GM21576 (cell line): ENCODE measurements at regions not wholly inside any gene's neighbourhood (a gene's known extent, or its start where the extent isn't known, plus 50 kb on each side); places are given as distances from the start of the nearest gene placed in this dataset.
"Not testable (repeated sequence)": the region's sequence is repeated elsewhere in the genome, so short reads cannot be mapped to it uniquely, and the experiment has no call there.

Source experiments
- ATAC-seq: cut with Tn5 transposase; IDR thresholded peaks from one replicate; pipeline ENCODE4 v1.9.1; 2021; ENCODE audit warnings: mild to moderate bottlenecking, moderate library complexity; ENCODE audit not compliant: unreplicated experiment

DNA sequence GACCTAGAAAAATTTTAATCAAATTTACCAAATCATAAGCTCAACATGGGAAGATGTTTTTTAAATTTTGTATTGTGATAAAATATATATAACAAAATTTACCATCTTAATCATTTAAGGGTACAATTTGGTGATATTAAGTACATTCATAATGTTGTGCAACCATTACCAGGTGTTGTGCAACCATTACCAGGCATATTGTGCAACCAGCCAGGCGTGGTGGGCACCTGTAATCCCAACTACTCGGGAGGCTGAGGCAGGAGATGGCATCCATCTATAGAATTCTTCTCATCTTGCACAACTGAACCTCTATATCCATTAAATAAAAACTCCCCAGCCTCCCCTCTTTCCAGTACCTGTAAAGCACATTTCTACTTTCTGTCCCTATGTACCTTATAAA is 124.5 kb upstream of the SLC13A1 start:
- ATAC-seq: no peak

DNA sequence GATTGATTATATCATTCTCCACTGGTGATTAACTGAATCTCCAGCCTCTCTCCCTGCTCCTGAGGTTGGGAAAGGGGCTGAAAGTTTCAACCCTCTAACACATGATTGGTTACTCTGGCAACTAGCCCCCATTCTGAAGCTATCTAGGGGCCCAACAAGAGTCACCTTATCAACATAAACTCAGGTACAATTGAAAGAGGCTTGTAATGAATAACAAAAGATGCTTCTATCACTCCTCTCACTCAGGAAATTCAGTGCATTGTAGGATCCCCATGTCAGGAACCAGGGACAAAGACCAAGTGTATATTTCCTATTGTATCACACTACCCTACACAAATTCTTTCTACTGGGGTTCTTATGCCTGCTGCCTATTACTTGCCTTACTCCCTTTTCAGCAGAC is 123.9 kb upstream of the SLC13A1 start:
- no peak for ATAC-seq

DNA sequence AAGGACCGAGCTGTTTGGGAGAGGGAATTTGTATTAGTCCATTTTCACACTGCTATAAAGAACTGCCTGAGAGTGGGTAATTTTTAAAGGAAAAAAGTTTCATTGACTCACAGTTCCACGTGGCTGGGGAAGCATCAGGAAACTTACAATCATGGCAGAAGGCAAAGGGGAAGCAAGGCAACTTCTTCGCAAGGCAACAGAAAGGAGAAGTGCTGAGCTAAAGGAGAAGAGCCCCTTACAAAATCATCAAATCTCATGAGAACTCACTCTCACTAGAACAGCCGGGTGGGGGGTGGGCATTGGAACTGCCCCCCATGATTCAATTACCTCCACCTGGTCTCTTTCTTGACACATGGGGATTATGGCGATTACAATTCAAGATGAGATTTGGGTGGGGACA is 121.8 kb upstream of the SLC13A1 start:
- ATAC-seq: not testable (repeated sequence)

DNA sequence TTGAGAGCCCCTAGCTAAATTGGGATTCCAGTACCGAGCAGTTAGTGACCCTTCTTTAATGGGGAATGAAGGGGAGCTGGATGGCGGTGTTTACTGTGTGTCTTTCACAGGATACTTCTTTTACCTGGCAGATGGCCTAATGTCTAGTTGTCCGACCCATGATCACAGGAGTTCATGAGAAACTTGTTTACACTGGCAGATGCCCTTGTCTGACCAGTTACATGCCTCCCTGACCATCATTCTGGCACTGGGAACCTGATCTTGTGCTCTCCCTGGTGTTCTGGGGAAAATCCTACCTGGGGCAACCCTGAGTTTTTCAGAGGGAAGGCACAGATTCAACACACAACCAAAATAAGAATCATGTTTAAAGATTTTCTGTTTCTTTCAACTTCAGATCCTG is 120.1 kb upstream of the SLC13A1 start:
- no peak for ATAC-seq

DNA sequence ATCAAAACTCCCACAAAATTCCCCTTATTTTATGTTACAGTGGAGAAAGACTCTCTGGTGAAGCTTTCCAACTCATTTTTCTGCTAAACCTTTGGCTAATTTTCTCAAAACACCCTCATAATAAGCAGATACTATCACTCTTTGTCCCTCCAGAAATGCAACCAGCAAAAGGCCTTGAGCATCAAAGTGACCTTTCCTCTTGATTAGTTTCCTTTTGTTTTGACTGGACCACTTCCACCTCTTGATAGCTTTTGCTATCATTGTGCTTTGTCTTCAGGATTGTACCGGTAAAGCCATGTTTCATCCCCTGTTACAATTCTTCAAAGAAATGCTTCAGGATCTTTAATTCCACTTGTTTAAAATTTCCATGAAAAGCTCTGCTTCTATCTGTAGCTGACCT is 115.1 kb upstream of the SLC13A1 start:
- no peak for ATAC-seq

DNA sequence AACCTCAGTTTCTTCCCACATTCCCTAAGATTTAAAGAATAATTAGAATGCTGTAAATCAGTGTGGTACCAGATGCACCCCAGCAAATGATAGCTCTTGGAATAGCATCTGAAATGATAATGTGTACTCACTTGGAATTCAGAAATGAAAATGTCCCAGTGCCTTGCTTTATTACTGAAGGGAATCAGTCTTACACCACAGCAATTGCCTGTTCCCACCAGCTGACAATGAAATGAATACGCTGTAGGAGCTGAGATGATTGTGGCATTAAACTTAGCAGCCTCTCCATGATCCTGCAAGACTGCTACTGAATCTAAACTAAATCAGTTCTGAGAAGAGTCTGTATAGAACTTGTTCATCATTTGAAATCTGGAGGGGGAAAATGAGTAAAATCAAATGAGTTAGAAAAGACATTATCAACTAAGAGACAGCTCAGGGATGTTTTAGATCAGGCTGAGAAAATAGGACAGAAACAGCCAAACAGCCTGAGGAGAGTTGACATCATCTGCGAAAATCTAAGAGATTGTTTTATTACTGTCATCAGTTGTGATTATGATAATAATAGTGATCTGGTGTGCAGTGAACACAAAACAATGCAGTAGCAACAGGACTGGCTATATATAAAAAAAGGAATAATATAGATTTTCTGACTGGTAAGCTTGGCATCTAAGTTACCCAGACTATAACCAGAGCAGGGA is 108.6 kb upstream of the SLC13A1 start:
- no peak for ATAC-seq

DNA sequence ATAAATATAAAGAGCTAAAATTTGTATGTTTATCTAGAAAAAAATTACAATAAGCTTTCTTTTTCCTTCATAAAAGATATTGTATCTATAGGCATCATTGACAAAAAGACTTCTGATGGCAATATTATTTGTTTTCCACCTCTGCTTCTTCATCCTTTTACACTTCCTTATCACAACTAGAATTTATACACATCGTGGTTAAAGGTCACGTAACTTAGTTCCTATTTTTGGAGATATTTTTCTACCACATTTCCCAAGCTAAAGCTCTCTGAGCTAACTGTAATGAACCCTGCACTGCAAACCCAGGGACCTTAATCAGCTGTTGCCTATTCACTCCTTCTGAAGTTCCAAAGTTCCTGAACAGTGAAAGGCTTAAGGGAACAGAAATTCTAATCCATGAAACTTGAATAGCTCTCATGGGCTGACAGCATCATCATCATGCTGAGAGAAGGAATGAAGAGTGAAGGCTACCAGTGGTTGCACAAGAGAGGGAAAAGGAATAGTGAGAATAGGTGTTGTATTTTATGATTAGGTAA is 106.1 kb upstream of the SLC13A1 start:
- no peak for ATAC-seq

DNA sequence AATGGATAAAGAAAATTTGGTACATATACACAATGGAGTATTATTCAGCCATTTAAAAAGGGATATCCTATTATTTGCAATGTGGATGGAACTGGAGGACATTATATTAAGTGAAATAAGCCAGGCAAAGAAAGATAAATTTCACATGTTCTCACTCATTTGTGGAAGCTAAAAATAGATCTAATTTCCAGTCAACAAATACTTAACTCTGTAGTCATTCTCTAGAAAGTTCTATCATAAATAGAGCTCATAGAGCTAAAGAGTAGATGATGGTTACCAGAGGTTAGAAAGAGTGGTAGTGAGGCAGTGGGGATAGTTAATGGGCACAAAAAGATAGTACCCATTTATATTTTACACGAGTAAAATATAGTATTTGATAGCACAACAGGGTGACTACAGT is 104.2 kb upstream of the SLC13A1 start:
- no peak for ATAC-seq

DNA sequence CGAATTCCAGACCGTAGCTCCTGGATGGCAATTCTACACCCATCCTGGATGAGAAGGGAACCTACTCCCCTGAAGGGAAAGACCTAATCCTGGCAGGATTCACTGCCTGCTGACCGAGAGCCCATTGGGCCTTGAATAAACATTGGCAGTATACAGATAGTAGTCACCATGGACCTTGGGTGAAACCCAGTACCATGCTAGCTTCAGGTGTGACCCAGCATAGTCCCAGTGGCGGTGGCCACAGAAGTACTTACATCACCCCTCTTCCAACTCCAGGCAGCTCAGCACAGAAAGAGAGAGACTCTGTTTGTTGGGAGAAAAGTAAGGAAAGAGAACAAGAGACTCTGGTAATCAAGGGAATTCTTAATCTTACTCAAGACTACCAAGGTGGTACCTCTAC is 97.2 kb upstream of the SLC13A1 start:
- no peak for ATAC-seq

DNA sequence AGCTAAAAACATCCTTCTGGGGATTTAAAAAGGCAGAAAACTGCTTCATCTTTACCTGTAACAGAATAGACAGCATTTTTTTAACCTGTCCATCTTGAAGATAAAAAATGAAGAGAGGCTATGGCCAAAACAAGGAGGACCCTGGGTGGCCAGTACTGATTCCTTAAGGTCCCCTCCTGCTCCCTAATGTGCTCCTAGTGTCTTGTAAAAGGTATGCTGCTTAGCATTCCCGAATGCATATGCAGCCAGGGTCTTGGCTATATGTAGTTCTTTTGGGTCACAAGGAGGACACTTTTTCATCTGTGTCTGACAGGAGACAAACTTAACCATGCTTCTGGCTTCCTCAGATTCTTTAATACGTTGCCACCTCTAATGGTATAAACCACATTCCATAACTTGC is 93.9 kb upstream of the SLC13A1 start:
- no peak for ATAC-seq

DNA sequence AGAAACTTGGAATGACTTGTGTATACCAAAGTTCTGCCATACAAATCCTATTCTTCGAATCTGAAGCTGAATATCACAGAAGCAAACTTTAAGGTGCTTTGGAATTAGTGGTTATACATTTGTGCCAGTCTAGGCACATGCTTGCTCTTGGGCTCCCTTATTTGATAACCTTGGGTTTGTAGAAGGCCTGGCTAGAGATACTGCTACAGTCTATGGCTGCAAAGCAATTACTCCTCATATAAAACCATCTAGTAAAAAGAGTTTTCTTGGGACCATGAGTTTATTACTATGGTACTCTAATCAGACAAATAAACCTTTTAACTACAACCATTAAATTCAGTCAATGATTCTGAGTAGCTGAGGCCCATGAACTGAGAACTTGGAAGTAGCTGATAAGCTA is 92.5 kb upstream of the SLC13A1 start:
- ATAC-seq: no peak

DNA sequence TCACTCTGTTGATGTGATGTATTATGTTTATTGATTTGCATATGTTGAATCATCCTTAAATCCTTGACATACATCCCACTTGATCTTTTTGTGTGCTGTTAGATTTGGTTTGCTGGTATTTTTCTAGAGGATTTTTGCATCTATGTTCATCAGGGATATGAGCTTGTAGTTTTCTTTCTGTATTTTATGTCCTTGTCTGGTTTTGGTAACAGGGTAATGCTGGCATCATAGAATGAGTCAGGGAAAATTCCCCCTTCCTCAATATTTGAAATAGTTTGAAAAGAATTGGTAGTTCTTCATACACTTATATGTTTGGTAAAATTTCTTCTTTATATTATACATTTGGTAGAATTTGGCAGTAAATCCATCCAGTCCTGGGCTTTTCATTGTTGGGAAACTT is 89.4 kb upstream of the SLC13A1 start:
- no peak for ATAC-seq

DNA sequence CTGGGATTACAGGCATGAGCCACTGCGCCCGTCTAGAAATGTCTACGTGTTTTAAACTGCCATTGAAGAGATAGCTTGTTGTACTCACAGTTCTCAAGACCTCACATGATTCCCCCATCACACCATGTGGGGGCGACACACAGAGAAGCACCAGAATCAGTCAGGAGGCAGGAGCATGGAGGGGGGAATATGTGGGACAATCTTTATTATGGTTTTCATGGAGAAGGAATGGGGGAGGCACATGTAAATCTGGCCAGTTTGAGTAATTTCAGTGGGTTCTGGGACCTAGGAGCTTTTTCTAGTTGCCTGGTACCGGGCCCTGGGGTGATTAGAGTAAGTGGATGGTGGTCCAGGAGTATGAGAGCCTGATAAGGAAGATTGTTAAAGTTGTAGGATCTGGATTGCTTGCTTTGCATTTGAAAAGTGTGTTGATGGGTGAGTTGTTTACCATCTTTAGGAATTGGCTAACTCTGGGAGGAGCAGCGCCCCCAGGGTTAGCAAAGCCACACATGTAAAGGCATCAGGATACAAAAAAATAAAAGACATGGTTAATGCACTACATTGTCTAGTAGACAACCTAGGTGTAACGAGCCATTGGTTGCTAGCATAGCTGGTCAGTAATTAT is 85.4 kb upstream of the SLC13A1 start:
- no peak for ATAC-seq

DNA sequence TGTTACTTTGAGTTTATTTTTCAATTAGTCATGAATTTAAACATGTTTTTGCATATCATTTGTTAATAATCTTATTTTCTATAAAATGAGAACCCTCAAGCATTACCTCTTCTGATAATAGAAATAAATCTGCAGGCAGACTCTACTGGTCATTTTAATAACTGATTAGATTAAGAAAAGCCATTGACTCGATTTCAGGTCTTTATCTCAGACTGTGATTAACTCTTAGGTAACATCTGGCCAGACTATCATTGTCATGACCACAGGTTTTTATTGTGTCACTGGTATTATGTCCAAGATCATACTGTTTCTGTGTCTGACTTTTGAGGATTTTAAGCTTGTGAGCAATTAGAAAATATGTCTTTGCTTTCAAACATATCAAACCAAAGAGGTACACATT is 83.6 kb upstream of the SLC13A1 start:
- no peak for ATAC-seq

DNA sequence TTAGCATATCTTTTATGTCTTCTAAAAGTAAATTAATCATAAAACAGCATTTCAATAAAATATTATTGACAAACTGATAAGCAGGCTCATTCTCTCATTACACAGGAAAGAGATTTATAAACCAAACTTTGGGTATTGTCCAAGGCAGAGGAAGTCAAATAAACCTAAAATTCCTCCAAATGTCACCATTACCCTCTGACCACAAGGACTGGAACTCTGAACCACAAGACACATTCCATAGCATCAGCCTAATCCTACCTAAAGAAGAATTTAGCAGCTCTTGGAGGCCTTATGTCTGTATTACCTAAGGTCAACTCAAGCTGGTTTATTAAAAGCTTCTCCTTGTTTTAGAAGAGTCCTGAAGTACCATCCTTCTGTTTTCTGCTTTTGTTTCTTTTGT is 82.4 kb upstream of the SLC13A1 start:
- ATAC-seq: no peak

DNA sequence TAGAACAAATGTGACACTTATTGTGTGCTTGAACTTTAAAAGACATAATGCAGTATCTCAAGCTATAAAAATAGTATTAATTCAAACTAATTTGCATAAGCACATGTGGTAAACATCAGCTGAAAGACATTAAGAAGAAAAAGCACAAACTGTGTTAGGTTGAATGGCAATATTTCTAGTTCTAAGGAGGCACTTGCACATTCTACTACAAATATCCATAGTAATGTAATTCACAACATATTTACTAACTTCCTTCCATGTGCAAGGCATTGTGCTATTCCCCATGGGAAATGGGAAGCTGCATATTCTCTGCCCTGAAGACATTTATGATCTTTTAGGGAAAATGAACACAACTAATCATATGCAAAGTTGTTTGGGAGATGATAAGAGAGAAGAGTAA is 80.2 kb upstream of the SLC13A1 start:
- no peak for ATAC-seq

DNA sequence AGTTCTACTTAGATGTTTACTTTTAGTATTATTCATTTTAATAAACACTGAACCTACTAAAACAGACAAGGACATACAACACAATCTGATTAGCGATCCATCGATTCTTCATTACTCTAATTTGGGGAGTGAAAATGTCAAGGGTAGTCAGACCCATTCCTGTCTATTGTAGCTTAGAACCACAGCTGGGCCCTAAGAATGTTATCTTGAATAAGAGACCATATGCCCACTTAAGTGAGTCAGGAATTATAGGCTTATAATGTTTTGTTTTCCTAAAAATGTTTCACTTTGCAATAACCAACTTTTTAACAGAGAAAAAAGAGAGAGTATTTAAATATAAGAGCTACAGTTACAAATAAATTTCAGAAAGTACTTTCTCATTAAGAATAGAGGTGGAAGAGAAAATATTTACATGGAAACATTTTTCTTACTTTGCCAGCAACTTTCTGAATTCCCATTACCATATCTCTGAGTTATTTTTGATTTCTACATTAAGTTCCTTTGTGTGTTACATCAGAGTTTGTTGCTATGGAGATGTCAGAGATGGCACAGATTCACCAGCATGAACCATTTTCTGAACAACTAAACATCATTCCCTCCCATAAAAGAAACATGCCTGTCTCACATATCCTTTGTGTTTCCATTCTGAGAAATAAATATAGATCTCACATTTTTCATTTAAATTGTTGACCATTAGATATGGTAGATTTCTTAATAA is 75.4 kb upstream of the SLC13A1 start:
- ATAC-seq: no peak

DNA sequence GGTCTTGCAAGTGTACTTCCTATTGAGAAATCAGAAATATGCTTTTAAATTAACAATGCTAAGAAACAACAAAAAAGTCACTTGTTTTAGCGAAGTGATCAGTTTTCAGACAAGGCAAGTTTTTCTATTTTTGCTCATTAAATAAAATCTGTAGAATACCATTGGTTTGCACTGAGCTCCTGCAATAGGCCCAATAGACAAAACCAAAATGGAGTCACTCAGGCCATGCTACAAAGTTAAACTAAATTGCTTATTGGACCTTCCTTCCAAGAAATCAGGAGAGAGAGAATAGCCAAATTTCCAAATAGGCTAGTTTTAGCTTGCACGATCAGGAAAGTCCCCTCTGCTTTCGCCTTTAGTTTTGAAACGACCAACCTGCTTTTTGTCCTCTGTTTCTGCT is 73.4 kb upstream of the SLC13A1 start:
- ATAC-seq: no peak

DNA sequence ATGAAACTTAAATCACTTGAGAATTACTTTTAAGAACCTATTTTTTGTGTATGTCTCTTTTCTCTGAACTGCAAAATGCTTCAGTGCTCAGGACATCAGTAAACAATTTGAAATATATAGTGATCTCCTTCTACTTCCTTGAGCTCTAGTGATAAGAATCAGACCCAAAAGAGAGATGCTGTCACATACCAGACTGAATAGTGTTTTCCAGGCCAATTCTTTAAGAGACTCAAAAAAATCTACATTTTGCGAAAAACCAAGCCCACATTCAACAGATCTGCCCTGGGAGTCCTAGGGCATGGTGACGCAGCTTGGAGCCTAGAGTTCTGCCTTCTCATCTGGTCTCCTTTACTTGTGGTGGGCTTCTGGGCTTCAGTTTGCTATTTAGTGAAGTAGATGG is 72.1 kb upstream of the SLC13A1 start:
- no peak for ATAC-seq

DNA sequence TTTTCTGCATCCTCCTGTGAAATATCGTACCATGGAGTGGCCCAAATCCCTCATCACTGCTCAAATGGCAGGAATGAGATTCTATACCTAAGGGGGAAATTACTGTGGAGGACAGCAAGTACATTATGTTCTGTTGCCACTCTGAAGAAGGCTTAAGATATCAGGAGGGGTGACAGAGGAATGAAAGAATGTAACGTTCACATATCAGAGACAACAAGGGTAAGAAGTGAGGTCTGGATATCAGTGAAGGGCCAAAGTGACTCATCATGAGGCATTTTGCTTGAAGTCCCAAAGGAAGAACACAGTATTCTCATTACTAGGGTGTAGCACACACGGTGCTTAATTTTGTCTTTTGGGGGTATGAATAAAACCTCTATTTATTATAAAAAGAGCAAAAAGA is 71.5 kb upstream of the SLC13A1 start:
- no peak for ATAC-seq

DNA sequence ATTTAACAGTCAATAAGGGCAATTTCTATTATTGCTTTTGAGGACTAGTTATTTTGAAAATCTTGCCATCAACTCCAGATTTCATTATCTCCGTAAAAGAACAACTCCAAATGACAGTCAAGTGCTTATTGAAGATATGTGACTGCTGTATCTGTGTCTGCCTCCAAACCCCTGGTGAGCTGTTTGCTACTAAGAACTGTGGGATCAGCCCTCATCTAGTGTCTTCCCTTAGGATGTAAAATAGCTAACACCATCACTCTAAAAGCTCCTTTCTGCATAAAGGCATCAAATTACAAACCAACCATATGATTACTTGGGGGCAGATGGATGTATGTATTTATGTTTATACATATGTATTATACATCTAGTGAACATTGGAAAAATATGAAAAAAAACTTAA is 70.8 kb upstream of the SLC13A1 start:
- ATAC-seq: no peak

DNA sequence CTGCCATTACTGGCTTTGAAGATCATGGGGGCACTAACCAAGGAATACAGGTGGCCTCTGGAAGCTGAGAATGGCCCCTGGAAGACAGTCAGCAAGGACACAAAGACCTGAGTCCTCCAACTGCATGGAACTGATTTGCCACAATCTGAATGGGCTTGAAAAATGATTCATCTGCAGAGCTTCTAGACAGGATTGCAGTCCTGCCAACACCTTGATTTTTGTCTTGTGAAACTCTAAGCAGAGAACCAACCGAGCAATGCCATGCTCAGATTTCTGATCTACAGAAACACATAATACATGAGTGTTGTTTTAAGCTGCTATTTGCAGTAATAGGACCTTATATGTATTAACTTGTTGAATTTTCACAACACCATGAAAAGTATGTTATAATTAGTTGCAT is 66.1 kb upstream of the SLC13A1 start:
- no peak for ATAC-seq
